A204.1 (cell line): ENCODE measurements at regions not wholly inside any gene's neighbourhood (a gene's known extent, or its start where the extent isn't known, plus 50 kb on each side); places are given as distances from the start of the nearest gene placed in this dataset.
"Not testable (repeated sequence)": the region's sequence is repeated elsewhere in the genome, so short reads cannot be mapped to it uniquely, and the experiment has no call there.

Experiments
- FAIRE-seq: peaks from 2 replicates; lab custom pipeline; 2012; peaks lifted over from hg19 to GRCh38; lab: Jason Lieb, UNC

DNA sequence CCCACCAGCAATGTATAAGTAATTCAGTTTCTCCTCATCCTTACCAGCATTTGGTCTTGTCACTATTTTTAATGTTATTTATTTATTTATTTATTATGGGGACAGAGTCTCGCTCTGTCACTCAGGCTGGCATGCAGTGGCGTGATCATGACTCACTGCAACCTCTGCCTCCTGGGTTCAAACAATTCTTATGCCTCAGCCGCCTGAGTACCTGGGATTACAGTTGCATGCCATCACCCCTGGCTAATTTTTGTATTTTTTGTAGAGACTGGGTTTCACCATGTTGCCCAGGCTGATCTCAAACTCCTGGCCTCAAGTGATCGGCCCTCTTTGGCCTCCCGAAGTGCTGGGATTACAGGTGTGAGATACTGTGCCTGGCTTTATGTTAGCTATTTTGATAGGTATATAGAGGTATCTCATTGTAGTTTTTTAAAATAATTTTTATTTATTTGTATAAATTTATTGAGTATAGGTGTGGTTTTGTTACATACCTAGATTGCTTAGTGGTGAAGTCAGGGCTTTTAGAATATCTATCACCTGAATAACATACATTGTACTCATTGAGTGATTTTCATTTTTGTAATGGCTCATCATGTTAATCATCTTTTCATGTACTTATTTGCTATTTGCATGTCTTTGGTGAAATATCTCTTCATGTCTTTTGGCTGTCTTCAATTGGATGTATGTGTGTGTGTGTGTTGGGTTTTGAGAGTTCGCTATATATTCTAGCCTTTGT is 53.3 kb downstream of the TANC2 start:
- FAIRE-seq = no peak

GRCh38 chr17:63022567-63022966 is 56.5 kb downstream of the TANC2 start:
- no peak for FAIRE-seq

DNA sequence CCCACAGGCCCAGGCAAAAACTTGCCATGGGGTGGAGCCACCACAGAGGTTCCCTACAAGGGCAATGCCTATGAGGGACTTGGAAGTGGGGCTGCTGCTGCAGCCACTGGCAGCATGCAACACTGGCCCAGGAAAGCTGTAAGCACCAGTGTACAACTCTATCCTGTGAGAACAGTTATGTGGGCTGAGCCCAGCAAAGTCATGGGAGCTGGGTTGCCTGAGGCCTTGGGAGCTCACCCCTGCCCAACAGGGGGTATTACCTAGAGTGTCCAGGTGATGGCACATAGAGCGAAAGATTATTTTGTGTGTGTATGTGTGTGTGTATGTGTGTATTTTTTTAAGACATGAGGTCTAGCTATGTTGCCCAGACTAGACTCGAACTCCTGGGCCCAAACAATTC is 57.0 kb downstream of the TANC2 start:
- no peak for FAIRE-seq

- no peak for FAIRE-seq
These were observed 58.2 kb downstream of the TANC2 start for GRCh38 chr17:63024201-63024600.

DNA sequence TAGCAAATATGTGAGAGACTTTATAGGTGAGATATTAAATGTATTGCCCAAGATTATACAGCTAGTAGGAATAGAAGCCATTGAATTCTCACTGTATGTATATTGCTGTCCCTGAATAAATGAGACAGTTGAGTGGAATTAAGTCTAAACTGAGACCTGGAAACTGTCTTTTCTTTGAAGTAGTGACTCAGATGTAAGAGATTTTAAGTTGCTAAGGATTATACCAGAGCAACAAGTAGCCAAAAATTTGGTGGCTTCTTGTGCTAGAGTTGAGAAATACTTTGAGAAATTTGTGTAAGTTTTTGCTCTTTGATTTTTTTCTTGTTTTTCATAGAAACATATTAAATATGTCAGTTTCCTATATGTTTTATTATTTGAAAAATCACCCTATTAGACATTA is 58.7 kb downstream of the TANC2 start:
- FAIRE-seq = no peak

DNA sequence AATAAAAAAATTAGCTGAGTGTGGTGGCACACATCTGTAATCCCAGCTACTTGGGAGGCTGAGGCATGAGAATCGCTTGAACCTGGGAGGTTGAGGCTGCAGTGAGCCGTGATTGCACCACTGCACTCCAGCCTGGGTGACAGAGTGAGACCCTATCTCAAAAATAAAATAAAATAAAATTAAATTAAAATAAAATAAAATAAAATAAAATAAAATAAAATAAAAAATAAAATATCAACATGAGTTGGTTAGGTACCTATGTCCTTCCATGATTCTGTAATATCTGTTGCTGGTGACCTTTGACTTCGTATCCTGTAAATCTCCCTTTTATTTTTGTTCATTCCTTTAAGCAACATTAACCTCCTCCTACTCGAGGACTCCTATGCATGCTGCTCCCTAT is 59.6 kb downstream of the TANC2 start:
- FAIRE-seq = not testable (repeated sequence)

DNA sequence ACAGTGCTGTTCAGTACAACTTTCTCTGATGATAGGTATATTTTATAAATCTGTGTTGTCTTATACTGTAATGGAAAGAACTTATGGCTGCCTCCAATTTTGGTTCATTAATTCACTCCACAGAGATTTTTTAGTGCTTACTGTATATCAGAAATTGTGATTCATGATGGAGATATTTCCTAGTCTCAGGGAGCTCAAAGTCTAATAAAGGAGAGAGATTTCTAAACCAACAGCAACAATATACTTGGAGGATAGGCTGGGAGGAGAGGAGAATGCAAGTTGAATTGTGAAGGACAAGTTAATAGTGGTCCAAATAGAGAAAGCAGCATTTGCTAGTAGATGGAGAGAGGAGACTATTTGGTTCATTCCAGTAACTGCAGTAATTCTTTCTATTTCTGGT is 63.5 kb downstream of the TANC2 start:
- no peak for FAIRE-seq

DNA sequence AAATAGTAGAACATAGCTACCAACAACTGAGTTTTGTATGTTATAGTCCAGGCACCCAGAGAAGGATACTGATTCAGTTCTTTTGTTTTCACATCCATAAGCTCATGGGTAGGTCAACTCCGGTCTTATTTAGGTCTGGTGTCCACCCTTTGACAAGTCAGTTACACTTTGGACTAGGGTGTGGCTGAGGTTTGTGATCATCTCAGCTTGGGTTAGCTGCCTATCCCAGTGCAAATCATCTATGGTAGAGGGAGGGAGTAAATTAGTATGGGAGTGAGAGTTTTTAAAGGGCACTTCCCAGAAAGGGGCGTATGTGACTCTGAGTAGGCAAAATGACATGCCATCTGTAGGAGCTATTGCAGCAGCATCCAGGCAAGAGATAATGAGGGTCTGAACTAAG is 66.1 kb downstream of the TANC2 start:
- no peak for FAIRE-seq

DNA sequence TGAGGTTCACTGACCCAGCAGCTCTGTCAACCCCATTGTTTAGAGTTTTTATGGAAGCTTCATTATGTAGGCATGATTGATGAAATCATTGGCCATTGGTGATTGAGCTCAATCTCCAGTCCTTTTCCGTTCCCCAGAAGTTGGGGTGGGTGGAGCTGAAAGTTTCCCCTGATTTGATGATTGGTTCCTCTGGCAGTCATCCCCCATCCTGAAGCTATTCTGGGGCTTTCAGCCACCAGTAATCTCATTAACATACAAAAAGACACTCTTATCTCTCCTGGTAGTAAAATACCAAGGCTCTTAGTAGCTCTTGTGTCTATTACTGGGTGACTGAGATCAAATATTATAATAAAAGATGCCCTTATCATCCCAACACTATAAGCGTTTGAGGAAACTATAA is 67.1 kb downstream of the TANC2 start:
- FAIRE-seq = no peak

GRCh38 chr17:63035271-63035670 is 69.2 kb downstream of the TANC2 start:
- no peak for FAIRE-seq

DNA sequence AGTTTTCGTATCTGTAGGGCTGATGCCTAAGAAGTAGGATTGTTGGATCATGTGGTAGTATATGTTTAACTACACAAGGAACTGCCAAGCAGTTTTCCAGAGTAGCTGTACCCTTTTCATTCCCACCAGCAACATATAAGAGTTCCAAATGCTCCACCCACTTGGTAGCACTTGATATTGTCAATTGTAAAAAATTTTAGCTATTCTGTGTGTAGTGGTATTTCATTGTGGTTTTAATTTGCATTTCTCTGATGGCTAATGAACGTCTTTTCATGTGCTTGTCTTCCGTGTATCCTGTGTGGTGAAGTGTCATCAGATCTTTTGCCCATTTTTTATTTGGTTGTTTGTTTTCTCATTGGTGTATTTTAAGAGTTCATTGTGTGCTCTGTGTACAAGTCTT is 69.7 kb downstream of the TANC2 start:
- no peak for FAIRE-seq

DNA sequence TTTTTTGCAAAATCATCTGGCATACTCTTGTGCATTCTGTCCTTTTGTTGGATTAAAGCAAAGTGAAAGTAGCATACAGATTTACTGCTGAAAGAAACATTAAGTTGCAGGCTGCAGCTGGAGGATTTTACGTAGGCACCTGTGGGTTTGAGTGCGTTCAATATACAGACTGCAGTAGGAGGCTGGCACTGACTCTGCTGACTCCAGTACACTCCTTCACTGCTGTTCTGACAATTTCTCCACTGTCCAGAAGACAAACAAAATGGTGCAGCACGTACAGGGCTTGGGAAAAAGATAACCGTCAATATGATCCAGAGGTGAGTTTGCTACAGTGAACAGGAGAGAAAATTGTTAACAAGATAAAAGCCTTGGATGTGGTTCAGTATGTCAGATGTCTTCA is 73.3 kb downstream of the TANC2 start:
- FAIRE-seq = no peak

- no peak for FAIRE-seq
These were observed 74.0 kb downstream of the TANC2 start for GRCh38 chr17:63039899-63040602.

DNA sequence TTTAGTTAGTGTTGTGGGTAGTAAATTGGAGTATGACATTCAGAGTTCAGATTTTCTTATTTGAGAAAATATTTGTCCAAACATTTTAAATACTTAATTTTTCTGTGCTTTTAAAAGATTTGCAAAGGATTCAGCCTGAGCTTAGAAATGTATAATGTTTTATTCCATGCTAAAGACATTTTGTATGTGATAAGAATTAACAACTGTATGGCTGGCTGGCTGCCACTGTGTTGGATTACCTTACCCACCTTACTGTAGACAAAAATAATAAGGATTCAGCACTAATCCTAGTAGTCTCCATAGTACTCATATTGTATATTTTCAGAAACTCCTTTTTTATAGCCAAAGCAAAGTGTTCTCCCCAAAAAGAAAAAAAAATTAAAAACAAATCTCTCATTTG is 74.8 kb downstream of the TANC2 start:
- no peak for FAIRE-seq

GRCh38 chr17:63041251-63041650 is 75.2 kb downstream of the TANC2 start:
- FAIRE-seq = no peak

DNA sequence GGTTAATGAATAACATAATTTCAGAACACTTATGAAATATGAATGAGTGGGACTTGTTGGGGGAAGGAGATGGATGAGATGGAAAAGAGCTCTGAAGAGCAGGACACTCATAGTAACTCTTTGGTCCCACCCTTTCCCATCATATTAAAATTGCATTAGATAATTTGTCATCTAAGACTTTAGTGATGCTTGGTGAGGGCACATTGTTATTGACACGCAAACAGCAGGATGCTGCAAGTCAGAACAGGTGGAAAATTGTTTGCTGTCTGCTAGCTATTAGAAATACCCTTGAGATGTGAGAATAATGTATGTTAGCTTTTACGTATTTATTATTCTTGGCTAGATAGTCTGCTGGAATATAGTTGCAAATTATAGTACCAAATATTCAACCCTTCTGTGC is 75.7 kb downstream of the TANC2 start:
- FAIRE-seq = no peak

GRCh38 chr17:63042256-63042812 is 76.3 kb downstream of the TANC2 start:
- no peak for FAIRE-seq

DNA sequence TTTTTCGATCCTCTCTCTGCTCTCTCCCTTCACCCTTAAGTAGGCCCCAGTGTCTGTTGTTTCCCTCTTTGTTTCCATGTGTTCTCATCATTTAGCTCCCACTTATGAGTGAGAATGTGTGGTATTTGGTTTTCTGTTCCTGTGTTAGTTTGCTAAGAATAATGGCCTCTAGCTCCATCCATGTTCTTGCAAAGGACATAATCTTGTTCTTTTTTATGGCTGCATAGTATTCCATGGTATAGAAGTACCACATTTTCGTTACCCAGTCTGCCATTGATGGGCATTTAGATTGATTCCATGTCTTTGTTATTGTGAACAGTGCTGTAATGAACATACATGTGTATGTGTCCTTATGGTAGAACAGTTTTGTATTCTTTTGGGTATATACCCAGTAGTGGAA is 91.5 kb downstream of the TANC2 start:
- not testable (repeated sequence) for FAIRE-seq

DNA sequence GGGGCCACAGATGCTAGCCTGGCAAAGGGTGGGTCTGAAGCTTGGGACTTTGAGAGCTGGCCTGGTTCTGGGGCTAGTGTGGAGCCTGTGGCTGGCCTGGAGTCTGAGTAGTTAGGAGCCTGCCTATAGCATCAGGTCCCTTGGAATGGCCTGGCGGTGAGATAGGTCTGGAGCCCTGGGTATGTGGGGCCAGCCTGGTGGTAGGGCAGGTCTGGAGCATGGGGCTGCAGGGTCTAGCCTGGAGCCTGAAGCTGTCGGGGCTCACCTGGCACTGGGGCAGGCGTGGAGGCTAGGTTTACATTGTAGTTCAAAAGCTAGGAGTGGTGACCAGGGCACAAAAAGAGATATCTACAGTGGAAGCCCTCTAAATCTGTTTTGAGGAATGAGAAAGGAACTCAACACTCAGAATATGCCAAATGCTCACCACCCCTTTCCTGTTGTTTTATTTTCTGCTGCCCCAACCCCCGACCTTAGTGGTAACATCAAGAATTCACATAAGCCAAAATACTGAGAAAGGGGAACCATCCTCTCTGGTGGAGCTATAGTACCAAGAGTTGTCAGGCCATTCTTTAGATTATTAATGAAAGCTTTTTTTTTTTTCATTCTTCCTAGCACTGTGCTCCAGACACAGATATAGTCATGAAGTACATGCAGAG is 100.3 kb downstream of the TANC2 start:
- FAIRE-seq = no peak

DNA sequence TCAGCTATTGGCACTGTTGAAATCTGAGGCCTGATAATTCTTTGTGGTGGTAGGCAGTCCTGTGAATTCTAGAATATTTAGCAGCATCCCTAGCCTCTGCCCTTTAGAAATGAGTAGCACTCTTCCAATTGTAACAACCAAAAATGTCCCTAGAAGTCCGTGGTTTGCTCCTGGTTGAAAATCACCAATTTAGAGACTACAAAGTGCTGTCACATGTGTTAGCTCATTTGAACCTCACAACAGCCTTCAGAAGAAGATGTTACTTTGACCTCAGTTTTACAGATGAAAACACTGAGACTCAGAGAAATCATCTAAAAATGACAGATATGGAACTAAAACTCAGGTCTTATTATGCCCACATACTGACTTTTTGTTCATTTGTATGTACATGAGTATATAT is 103.2 kb downstream of the TANC2 start:
- no peak for FAIRE-seq

DNA sequence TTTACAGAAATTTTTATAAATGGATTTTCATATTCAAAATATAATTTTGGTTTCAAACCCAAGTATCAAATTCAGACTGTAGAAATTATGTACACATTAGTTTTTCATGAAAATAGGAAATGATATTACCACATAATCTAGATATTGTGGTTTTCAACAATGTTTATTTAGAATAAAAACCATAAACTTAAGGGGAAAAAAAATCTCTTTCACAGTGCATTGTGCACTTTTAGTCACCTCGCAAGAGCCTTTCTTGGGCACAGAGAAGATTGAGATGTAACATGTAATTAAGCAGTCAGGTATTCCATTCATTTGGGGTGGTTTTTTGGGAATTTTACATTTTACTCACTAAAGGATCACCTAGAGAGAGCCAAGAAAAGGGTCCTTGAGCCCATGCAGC is 104.0 kb downstream of the TANC2 start:
- peak; percentile 9 for FAIRE-seq

GRCh38 chr17:63071797-63072196 is 105.8 kb downstream of the TANC2 start:
- no peak for FAIRE-seq

GRCh38 chr17:63075969-63076368 is 109.9 kb downstream of the TANC2 start:
- FAIRE-seq = no peak
